Panc1 (cell line): ENCODE measurements at regions not wholly inside any gene's neighbourhood (a gene's known extent, or its start where the extent isn't known, plus 50 kb on each side); places are given as distances from the start of the nearest gene placed in this dataset.

Source experiments
- ATAC-seq: fragments of 200-7000 bp; cut with Tn5 transposase; 2 replicates; pipeline ENCODE4 v1.9.1; 2020; ENCODE audit warnings: mild to moderate bottlenecking, moderate library complexity
- BruUV-seq: library from RNA; stranded (reverse); fragments of 400-500 nt; replicated peaks from 2 replicates; lab custom pipeline; 2021; lab: Mats Ljungman, UMichigan
- CTCF ChIA-PET: fragments of 300-600 bp; sonication (Branson Sonifier 250); formaldehyde crosslinking; loops from one replicate; lab custom pipeline; 2022; ENCODE audit warnings: antibody characterized with exemption; lab: Charles Lee
- POLR2A ChIA-PET: fragments of 300-600 bp; sonication (Branson Sonifier 250); formaldehyde crosslinking; loops from one replicate; lab custom pipeline; 2022; ENCODE audit warnings: antibody characterized with exemption; lab: Charles Lee
- DNase-seq: peaks from one replicate; pipeline ENCODE4 v3.0.0-alpha.2; 2010; ENCODE audit warnings: low read depth, low spot score
- H3K27ac ChIP-seq: 2 replicates; pipeline ENCODE4 v1.5.1; 2011; ENCODE audit warnings: mild to moderate bottlenecking, low read length, inconsistent platforms
- H3K27me3 ChIP-seq: fragments of 200-500 bp; sonication (Bioruptor generic); 2 replicates; pipeline ENCODE4 v1.6.0; 2014; ENCODE audit warnings: low read length, inconsistent platforms; ENCODE audit not compliant: control insufficient read depth, insufficient read depth
- H3K36me3 ChIP-seq: fragments of 200-500 bp; sonication (Bioruptor generic); 2 replicates; pipeline ENCODE4 v1.5.1; 2014; ENCODE audit warnings: inconsistent platforms, mild to moderate bottlenecking, low read length, moderate library complexity; ENCODE audit not compliant: control insufficient read depth, insufficient read depth
- H3K4me1 ChIP-seq: 2 replicates; pipeline ENCODE4 v1.5.1; 2011; ENCODE audit warnings: inconsistent platforms, mild to moderate bottlenecking, low read length, moderate library complexity; ENCODE audit not compliant: control insufficient read depth, insufficient read depth
- H3K4me3 ChIP-seq, 2 experiments: 2 replicates each; pipeline ENCODE4 v1.5.1; 2011 to 2012; ENCODE audit warnings: low read depth in 2 of 2, low read length in 2 of 2, mild to moderate bottlenecking in 2 of 2, inconsistent platforms in 1 of 2, moderate library complexity in 1 of 2
- H3K9me3 ChIP-seq: fragments of 200-500 bp; sonication (Bioruptor generic); 2 replicates; pipeline ENCODE4 v1.5.1; 2014; ENCODE audit warnings: low read depth, mild to moderate bottlenecking, inconsistent platforms, low read length, moderate library complexity; ENCODE audit not compliant: control insufficient read depth, insufficient read depth
- POLR2AphosphoS5 ChIP-seq: IDR thresholded peaks from 2 replicates; pipeline ENCODE4 v1.6.1; 2012; ENCODE audit warnings: mild to moderate bottlenecking, low read depth, low read length, moderate library complexity
- SIN3A ChIP-seq: IDR thresholded peaks from 2 replicates; pipeline ENCODE4 v1.6.1; 2012; ENCODE audit warnings: low read depth, mild to moderate bottlenecking, low read length, moderate library complexity, borderline replicate concordance; ENCODE audit not compliant: insufficient read depth
- TCF7L2 ChIP-seq: IDR thresholded peaks from 2 replicates; pipeline ENCODE4 v1.6.1; 2011; ENCODE audit warnings: mild to moderate bottlenecking, low read depth, low read length, inconsistent platforms
- in situ Hi-C: cut with HindIII; loops from 2 replicates; pipeline ENCODE4 v1.10.0; 2016; ENCODE audit warnings: low sequenced_read_pairs, low pct_unique_long_range_greater_than_20kb
- intact Hi-C: fragments of 100-400 bp; cut with micrococcal nuclease; formaldehyde crosslinking; loops from one replicate; pipeline ENCODE4 v1.10.0; 2022; ENCODE audit not compliant: unreplicated experiment
- TF ChIP-seq, protein P1 (sequence below): fragments of 450-650 bp; IDR thresholded peaks from 2 replicates; pipeline ENCODE4 v1.5.1; 2017; ENCODE audit warnings: mild to moderate bottlenecking
- TF ChIP-seq, protein P2 (sequence below), 2 experiments: IDR thresholded peaks; 2 replicates each; pipeline ENCODE4 v1.6.1; 2011 to 2012; ENCODE audit warnings: low read depth in 2 of 2, control low read depth in 1 of 2, low read length in 1 of 2, mild to moderate bottlenecking in 1 of 2, moderate library complexity in 1 of 2; ENCODE audit not compliant: insufficient read depth in 1 of 2

DNA sequence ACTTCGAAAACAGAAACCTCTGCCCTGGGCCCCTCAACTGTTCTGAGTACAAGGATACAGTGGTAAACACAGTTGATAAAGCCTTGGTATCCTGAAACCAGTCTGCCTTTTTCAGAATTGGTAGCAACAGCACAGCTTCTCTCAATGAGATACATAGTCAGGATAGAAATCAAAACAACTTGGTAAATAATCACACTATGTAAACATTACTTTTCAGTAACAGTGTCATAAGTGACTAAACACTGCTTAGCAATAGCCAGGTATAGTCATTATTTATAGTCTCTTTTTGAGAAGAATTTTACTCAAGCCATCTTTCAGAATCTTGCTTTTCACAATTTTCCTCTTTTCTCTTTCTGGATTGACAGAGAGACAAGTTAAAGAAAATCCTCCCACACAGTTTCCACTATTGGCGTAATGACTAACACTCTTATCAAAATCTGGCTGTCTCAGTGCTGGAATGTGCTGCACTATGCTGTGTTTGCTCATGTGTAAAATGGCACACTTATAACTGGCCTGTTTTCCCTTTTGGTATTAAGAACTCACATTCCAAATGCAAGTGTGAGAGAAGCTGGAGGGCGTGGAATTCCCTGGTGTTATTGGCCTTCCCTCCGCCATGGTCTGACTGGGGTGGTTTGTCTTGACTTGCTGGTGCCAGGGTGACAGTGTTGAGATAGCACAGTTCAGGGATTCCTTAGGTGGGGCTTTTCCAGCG lies 368.8 kb downstream of the TDRD3 start:
- ATAC-seq (peak; percentile 65), DNase-seq (no peak)
- Histone ChIP-seq H3K4me3 (no peak overlapping the region), H3K27ac (no peak overlapping the region), H3K9me3 (no peaks in the 10 kb centered on the region), H3K27me3 (no peaks in the 10 kb centered on the region), H3K4me1 (no peaks in the 10 kb centered on the region), H3K36me3 (no peaks in the 10 kb centered on the region)
- ChIA-PET POLR2A (no interaction called here), CTCF (no interaction called here)
- in situ Hi-C loops = no loop called here
- intact Hi-C loops = no loop called here
- BruUV-seq = no TSS peak
- TF ChIP-seq SIN3A (no peak), POLR2AphosphoS5 (no peak), TCF7L2 (no peak)
- TF ChIP-seq, protein P1, sequence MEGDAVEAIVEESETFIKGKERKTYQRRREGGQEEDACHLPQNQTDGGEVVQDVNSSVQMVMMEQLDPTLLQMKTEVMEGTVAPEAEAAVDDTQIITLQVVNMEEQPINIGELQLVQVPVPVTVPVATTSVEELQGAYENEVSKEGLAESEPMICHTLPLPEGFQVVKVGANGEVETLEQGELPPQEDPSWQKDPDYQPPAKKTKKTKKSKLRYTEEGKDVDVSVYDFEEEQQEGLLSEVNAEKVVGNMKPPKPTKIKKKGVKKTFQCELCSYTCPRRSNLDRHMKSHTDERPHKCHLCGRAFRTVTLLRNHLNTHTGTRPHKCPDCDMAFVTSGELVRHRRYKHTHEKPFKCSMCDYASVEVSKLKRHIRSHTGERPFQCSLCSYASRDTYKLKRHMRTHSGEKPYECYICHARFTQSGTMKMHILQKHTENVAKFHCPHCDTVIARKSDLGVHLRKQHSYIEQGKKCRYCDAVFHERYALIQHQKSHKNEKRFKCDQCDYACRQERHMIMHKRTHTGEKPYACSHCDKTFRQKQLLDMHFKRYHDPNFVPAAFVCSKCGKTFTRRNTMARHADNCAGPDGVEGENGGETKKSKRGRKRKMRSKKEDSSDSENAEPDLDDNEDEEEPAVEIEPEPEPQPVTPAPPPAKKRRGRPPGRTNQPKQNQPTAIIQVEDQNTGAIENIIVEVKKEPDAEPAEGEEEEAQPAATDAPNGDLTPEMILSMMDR = no peak
- TF ChIP-seq, protein P2, sequence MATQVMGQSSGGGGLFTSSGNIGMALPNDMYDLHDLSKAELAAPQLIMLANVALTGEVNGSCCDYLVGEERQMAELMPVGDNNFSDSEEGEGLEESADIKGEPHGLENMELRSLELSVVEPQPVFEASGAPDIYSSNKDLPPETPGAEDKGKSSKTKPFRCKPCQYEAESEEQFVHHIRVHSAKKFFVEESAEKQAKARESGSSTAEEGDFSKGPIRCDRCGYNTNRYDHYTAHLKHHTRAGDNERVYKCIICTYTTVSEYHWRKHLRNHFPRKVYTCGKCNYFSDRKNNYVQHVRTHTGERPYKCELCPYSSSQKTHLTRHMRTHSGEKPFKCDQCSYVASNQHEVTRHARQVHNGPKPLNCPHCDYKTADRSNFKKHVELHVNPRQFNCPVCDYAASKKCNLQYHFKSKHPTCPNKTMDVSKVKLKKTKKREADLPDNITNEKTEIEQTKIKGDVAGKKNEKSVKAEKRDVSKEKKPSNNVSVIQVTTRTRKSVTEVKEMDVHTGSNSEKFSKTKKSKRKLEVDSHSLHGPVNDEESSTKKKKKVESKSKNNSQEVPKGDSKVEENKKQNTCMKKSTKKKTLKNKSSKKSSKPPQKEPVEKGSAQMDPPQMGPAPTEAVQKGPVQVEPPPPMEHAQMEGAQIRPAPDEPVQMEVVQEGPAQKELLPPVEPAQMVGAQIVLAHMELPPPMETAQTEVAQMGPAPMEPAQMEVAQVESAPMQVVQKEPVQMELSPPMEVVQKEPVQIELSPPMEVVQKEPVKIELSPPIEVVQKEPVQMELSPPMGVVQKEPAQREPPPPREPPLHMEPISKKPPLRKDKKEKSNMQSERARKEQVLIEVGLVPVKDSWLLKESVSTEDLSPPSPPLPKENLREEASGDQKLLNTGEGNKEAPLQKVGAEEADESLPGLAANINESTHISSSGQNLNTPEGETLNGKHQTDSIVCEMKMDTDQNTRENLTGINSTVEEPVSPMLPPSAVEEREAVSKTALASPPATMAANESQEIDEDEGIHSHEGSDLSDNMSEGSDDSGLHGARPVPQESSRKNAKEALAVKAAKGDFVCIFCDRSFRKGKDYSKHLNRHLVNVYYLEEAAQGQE (IDR thresholded peaks at IDR 0.05; ENCODE audit: insufficient read depth in 1 of 2, low read depth in 2 of 2, low read length in 1 of 2) = no peak

DNA sequence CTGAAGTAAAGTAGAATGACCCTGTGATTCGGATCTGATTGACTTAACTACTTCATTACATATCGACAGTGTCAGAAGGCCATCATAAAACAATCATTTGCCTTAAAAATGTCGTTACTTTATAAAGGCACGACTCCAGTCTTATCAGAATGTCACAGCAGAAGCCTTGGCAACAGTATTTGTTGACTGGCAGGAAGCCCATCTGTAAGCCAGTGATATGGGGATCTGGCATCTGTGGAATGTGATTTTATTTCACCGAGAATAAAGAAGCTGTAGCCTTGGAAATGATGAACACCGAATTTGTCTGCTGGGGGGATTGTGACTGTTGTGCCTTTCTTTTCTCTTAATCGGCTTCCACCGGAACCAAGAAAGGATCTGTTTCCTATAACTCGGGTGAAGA lies 362.5 kb downstream of the TDRD3 start:
- CTCF ChIA-PET = no interaction called here
- POLR2A ChIA-PET = no interaction called here
- Histone ChIP-seq H3K36me3 (no peaks in the 10 kb centered on the region), H3K9me3 (no peaks in the 10 kb centered on the region), H3K4me3 (no peak overlapping the region), H3K27ac (no peak overlapping the region), H3K27me3 (no peaks in the 10 kb centered on the region), H3K4me1 (no peaks in the 10 kb centered on the region)
- in situ Hi-C loops = no loop called here
- ATAC-seq = peak; percentile 42; the same call in 1 of the 2 replicates
- TF ChIP-seq, protein P2 (IDR thresholded peaks at IDR 0.05; ENCODE audit: insufficient read depth in 1 of 2, low read depth in 2 of 2, low read length in 1 of 2) = no peak
- no peak for TF ChIP-seq TCF7L2
- TF ChIP-seq SIN3A = no peak
- TF ChIP-seq, protein P1 = no peak
- intact Hi-C loops = no loop called here
- no TSS peak for BruUV-seq
- no peak for DNase-seq
